ENCODE measurements at regions not wholly inside any gene's neighbourhood (a gene's known extent, or its start where the extent isn't known, plus 50 kb on each side); places are given as distances from the start of the nearest gene placed in this dataset.

DNA sequence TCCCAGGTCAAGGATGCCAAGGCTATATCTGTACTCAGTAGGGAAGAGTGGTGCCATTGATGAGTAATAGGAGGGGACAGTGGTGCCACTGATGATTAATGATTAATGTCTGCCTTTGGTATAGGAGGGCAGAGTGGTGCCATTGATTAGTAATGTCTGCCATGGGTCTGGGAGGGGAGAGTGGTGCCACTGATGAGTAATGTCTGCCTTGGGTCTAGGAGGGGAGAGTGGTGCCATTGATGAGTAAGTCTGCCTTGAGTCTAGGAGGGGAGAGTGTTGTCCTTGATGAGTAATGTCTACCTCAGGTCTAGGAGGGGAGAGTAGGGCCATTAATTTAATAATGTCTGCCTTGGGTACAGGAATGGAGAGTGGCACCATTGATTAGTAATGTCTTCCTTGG lies 507.8 kb upstream of the EEF2KMT start:
- no peak for DNase-seq (ENCODE audit: low read depth, low spot score)
- H3K4me3 ChIP-seq (replicated peaks in 1 of 3; ENCODE audit: insufficient read depth in 1 of 3, low read depth in 1 of 3, low read length in 3 of 3), result no peak overlapping the region
- no peak overlapping the region for H3K27ac ChIP-seq (ENCODE audit: insufficient read depth, low read depth, low read length)
- no peak for TF ChIP-seq POLR2AphosphoS5 (IDR thresholded peaks at IDR 0.05; ENCODE audit: insufficient read depth, low read depth, low read length)
- TF ChIP-seq JUN (IDR thresholded peaks at IDR 0.05; ENCODE audit: borderline replicate concordance, insufficient read depth, insufficient read length, low read depth), result no peak
- no peak for TF ChIP-seq FOS (IDR thresholded peaks at IDR 0.05; ENCODE audit: borderline replicate concordance, insufficient read depth, low read length)
- TF ChIP-seq, protein P1, sequence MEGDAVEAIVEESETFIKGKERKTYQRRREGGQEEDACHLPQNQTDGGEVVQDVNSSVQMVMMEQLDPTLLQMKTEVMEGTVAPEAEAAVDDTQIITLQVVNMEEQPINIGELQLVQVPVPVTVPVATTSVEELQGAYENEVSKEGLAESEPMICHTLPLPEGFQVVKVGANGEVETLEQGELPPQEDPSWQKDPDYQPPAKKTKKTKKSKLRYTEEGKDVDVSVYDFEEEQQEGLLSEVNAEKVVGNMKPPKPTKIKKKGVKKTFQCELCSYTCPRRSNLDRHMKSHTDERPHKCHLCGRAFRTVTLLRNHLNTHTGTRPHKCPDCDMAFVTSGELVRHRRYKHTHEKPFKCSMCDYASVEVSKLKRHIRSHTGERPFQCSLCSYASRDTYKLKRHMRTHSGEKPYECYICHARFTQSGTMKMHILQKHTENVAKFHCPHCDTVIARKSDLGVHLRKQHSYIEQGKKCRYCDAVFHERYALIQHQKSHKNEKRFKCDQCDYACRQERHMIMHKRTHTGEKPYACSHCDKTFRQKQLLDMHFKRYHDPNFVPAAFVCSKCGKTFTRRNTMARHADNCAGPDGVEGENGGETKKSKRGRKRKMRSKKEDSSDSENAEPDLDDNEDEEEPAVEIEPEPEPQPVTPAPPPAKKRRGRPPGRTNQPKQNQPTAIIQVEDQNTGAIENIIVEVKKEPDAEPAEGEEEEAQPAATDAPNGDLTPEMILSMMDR (IDR thresholded peaks at IDR 0.05; ENCODE audit: extremely low read depth in 1 of 2, insufficient read depth in 1 of 2, low read depth in 1 of 2, low read length in 2 of 2), result no peak
- H3K27me3 ChIP-seq (ENCODE audit: control insufficient read depth in 2 of 2, insufficient read depth in 2 of 2, low read length in 2 of 2), result no peaks in the 10 kb centered on the region
- H3K79me2 ChIP-seq (ENCODE audit: control insufficient read depth, insufficient read depth, low read length), result no peaks in the 10 kb centered on the region
- no peaks in the 10 kb centered on the region for H3K9me1 ChIP-seq (replicated peaks; ENCODE audit: control insufficient read depth, extremely low read depth, insufficient read depth, low read length)
- BruUV-seq (replicated peaks), result no TSS peak
- ChIA-PET CTCF (no interaction called here), POLR2A (no interaction called here)
- H3K4me1 ChIP-seq (ENCODE audit: control insufficient read depth, extremely low read depth, insufficient read depth, low read length), result no peaks in the 10 kb centered on the region
- H4K20me1 ChIP-seq (replicated peaks; ENCODE audit: control insufficient read depth, extremely low read depth, insufficient read depth, low read length), result no peaks in the 10 kb centered on the region
- dilution Hi-C loops (cut with MboI; ENCODE audit: extremely low pct_ligation_motif_present, low sequenced_read_pairs) (no loop called here), intact Hi-C loops (cut with micrococcal nuclease) (no loop called here)
- no peak overlapping the region for H3K9ac ChIP-seq (replicated peaks; ENCODE audit: extremely low read depth, insufficient read depth, low read length)
- H3K4me2 ChIP-seq (ENCODE audit: insufficient read depth, low read length), result no peak overlapping the region
- H3K9me3 ChIP-seq (replicated peaks; ENCODE audit: control insufficient read depth, insufficient read depth, low read length), result no peaks in the 10 kb centered on the region
- no peak for FAIRE-seq
- H3K36me3 ChIP-seq (ENCODE audit: control insufficient read depth in 2 of 2, extremely low read depth in 1 of 2, insufficient read depth in 2 of 2, low read length in 2 of 2), result no peaks in the 10 kb centered on the region
- H2AFZ ChIP-seq (ENCODE audit: low read depth, low read length), result no peak overlapping the region

DNA sequence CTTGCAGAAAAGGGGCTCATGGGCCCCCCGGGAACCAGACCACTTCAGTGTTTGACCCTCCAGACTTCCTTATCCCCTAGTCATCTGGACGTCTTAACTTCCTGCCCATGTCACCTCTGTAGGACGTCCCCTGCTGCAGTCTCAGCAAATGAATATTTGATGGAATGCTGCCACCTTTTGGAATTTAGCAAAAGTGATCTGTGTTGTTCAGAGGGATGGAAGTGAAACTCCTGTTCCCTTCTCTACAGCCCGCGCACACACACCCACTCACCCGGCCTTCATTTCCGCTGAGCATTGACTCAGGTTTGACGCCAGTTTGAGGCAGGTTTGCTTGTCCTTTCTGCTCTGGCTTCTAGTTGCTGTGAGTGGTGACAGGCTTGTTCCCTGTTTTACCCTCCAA lies 507.2 kb upstream of the EEF2KMT start:
- Histone ChIP-seq H3K4me2 (ENCODE audit: insufficient read depth, low read length) (no peak overlapping the region), H3K9me1 (replicated peaks; ENCODE audit: control insufficient read depth, extremely low read depth, insufficient read depth, low read length) (no peaks in the 10 kb centered on the region), H3K27ac (ENCODE audit: insufficient read depth, low read depth, low read length) (no peak overlapping the region), H4K20me1 (replicated peaks; ENCODE audit: control insufficient read depth, extremely low read depth, insufficient read depth, low read length) (no peaks in the 10 kb centered on the region), H3K9ac (replicated peaks; ENCODE audit: extremely low read depth, insufficient read depth, low read length) (no peak overlapping the region), H3K9me3 (replicated peaks; ENCODE audit: control insufficient read depth, insufficient read depth, low read length) (no peaks in the 10 kb centered on the region), H3K79me2 (ENCODE audit: control insufficient read depth, insufficient read depth, low read length) (no peaks in the 10 kb centered on the region), H2AFZ (ENCODE audit: low read depth, low read length) (no peak overlapping the region), H3K4me1 (ENCODE audit: control insufficient read depth, extremely low read depth, insufficient read depth, low read length) (no peaks in the 10 kb centered on the region), H3K36me3 (ENCODE audit: control insufficient read depth in 2 of 2, extremely low read depth in 1 of 2, insufficient read depth in 2 of 2, low read length in 2 of 2) (no peaks in the 10 kb centered on the region), H3K27me3 (ENCODE audit: control insufficient read depth in 2 of 2, insufficient read depth in 2 of 2, low read length in 2 of 2) (no peaks in the 10 kb centered on the region), H3K4me3 (replicated peaks in 1 of 3; ENCODE audit: insufficient read depth in 1 of 3, low read depth in 1 of 3, low read length in 3 of 3) (no peak overlapping the region)
- FAIRE-seq (no peak), DNase-seq (ENCODE audit: low read depth, low spot score) (no peak)
- POLR2A ChIA-PET, result no interaction called here
- TF ChIP-seq FOS (IDR thresholded peaks at IDR 0.05; ENCODE audit: borderline replicate concordance, insufficient read depth, low read length) (no peak), MYC (IDR thresholded peaks at IDR 0.05; ENCODE audit: low read depth, low read length) (no peak), JUN (IDR thresholded peaks at IDR 0.05; ENCODE audit: borderline replicate concordance, insufficient read depth, insufficient read length, low read depth) (no peak), POLR2AphosphoS5 (IDR thresholded peaks at IDR 0.05; ENCODE audit: insufficient read depth, low read depth, low read length) (no peak), POLR2A (IDR thresholded peaks at IDR 0.05; ENCODE audit: low read depth, low read length) (no peak), GATA2 (IDR thresholded peaks at IDR 0.05; ENCODE audit: insufficient read depth, insufficient read length, low read depth, low read length) (no peak), EZH2 (IDR thresholded peaks at IDR 0.05; ENCODE audit: borderline replicate concordance, low read depth, low read length, severe bottlenecking) (no peak)
- TF ChIP-seq, protein P2, sequence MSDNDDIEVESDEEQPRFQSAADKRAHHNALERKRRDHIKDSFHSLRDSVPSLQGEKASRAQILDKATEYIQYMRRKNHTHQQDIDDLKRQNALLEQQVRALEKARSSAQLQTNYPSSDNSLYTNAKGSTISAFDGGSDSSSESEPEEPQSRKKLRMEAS (IDR thresholded peaks at IDR 0.05; ENCODE audit: insufficient read depth, insufficient read length), result no peak
- TF ChIP-seq, protein P1 (IDR thresholded peaks at IDR 0.05; ENCODE audit: extremely low read depth in 1 of 2, insufficient read depth in 1 of 2, low read depth in 1 of 2, low read length in 2 of 2), result no peak
- CTCF ChIA-PET, result no interaction called here
- BruUV-seq (replicated peaks), result no TSS peak
- intact Hi-C loops (cut with micrococcal nuclease) (no loop called here), dilution Hi-C loops (cut with MboI; ENCODE audit: extremely low pct_ligation_motif_present, low sequenced_read_pairs) (no loop called here)
